ENCODE measurements at regions not wholly inside any gene's neighbourhood (a gene's known extent, or its start where the extent isn't known, plus 50 kb on each side); places are given as distances from the start of the nearest gene placed in this dataset.

DNA sequence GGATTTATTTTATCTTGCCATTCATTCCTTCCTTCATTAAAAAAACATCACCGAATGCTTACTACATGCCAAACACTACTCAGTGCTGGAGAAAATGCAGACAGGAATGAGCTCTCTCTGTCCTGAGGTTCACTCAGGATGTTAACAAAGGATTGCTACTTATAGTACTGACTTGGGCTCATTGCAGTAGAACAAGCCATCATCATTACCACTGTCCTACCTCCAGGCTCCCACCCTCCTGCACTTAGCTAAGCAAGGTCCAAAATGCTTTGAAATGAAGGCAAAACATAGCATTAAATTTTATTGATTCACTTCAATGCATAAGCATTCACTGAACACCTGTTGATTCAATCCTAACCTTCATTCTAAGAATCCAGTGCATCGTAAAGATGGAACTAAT lies 159.8 kb upstream of the RADX start:
- Histone ChIP-seq H3K27me3 (ENCODE audit: insufficient read depth, low read length) (no peaks in the 10 kb centered on the region), H3K9ac (ENCODE audit: low read length) (no peak overlapping the region), H3K27ac (ENCODE audit: low read depth, low read length) (no peak overlapping the region), H2AFZ (ENCODE audit: low read depth, low read length, poor library complexity, severe bottlenecking) (no peak overlapping the region), H3K9me3 (ENCODE audit: control insufficient read depth in 1 of 2, insufficient read depth in 1 of 2, low read depth in 1 of 2, low read length in 2 of 2) (no peaks in the 10 kb centered on the region), H4K20me1 (ENCODE audit: insufficient read depth) (no peaks in the 10 kb centered on the region), H3K36me3 (ENCODE audit: control insufficient read depth in 1 of 2, insufficient read depth in 2 of 2, low read length in 2 of 2) (no peaks in the 10 kb centered on the region), H3K4me2 (ENCODE audit: low read length) (no peak overlapping the region), H3K79me2 (ENCODE audit: insufficient read depth, low read length) (no peaks in the 10 kb centered on the region), H3K4me3 (replicated peaks in 1 of 2; ENCODE audit: low read depth in 1 of 2, low read length in 2 of 2) (no peak overlapping the region), H3K4me1 (ENCODE audit: control insufficient read depth in 1 of 2, insufficient read depth in 2 of 2, low read length in 2 of 2) (no peaks in the 10 kb centered on the region), H3K9me2 (ENCODE audit: insufficient read depth) (no peaks in the 10 kb centered on the region)
- CTCF ChIA-PET: no interaction called here
- POLR2A ChIA-PET: no interaction called here
- RAD21 ChIA-PET (ENCODE audit: low non-redundant PET in 1 of 2, low total read pairs in 2 of 2, uncharacterized antibody in 2 of 2, unreplicated experiment in 2 of 2): no interaction called here
- intact Hi-C loops (cut with micrococcal nuclease): no loop called here
- BruUV-seq (replicated peaks): no TSS peak
- TF ChIP-seq, protein P1, sequence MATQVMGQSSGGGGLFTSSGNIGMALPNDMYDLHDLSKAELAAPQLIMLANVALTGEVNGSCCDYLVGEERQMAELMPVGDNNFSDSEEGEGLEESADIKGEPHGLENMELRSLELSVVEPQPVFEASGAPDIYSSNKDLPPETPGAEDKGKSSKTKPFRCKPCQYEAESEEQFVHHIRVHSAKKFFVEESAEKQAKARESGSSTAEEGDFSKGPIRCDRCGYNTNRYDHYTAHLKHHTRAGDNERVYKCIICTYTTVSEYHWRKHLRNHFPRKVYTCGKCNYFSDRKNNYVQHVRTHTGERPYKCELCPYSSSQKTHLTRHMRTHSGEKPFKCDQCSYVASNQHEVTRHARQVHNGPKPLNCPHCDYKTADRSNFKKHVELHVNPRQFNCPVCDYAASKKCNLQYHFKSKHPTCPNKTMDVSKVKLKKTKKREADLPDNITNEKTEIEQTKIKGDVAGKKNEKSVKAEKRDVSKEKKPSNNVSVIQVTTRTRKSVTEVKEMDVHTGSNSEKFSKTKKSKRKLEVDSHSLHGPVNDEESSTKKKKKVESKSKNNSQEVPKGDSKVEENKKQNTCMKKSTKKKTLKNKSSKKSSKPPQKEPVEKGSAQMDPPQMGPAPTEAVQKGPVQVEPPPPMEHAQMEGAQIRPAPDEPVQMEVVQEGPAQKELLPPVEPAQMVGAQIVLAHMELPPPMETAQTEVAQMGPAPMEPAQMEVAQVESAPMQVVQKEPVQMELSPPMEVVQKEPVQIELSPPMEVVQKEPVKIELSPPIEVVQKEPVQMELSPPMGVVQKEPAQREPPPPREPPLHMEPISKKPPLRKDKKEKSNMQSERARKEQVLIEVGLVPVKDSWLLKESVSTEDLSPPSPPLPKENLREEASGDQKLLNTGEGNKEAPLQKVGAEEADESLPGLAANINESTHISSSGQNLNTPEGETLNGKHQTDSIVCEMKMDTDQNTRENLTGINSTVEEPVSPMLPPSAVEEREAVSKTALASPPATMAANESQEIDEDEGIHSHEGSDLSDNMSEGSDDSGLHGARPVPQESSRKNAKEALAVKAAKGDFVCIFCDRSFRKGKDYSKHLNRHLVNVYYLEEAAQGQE (IDR thresholded peaks at IDR 0.05; ENCODE audit: low read depth): no peak
- no peak for DNase-seq (ENCODE audit: low read depth, low spot score)
- ATAC-seq: no peak

- Histone ChIP-seq H3K36me3 (ENCODE audit: control insufficient read depth in 1 of 2, insufficient read depth in 2 of 2, low read length in 2 of 2) (no peaks in the 10 kb centered on the region), H3K4me1 (ENCODE audit: control insufficient read depth in 1 of 2, insufficient read depth in 2 of 2, low read length in 2 of 2) (no peaks in the 10 kb centered on the region)
- no TSS peak for BruUV-seq (replicated peaks)
These were observed 156.8 kb upstream of the RADX start for GRCh38 chrX:106454991-106455390.

More at GRCh38 chrX:106454991-106455390, 156.8 kb upstream of the RADX start:
- ChIA-PET RAD21 (ENCODE audit: low non-redundant PET in 1 of 2, low total read pairs in 2 of 2, uncharacterized antibody in 2 of 2, unreplicated experiment in 2 of 2) (no interaction called here), POLR2A (no interaction called here), CTCF (no interaction called here)
- H4K20me1 ChIP-seq (ENCODE audit: insufficient read depth): no peaks in the 10 kb centered on the region
- no peak overlapping the region for H3K9ac ChIP-seq (ENCODE audit: low read length)
- no peak overlapping the region for H2AFZ ChIP-seq (ENCODE audit: low read depth, low read length, poor library complexity, severe bottlenecking)
- ATAC-seq (no peak), DNase-seq (ENCODE audit: low read depth, low spot score) (no peak)
- no peak for TF ChIP-seq ATF3 (IDR thresholded peaks at IDR 0.05)
- TF ChIP-seq SRF (IDR thresholded peaks at IDR 0.05; ENCODE audit: low read depth): no peak
- no peak for TF ChIP-seq ZFX (IDR thresholded peaks at IDR 0.05)
- no peak for TF ChIP-seq FOSL1 (IDR thresholded peaks at IDR 0.05; ENCODE audit: low read depth)
- TF ChIP-seq MAX (IDR thresholded peaks at IDR 0.05): no peak
- no peak for TF ChIP-seq TCF7L2 (IDR thresholded peaks at IDR 0.05; ENCODE audit: borderline replicate concordance, extremely low read depth, insufficient read depth, insufficient read length)
- no peak for TF ChIP-seq ZBTB33 (IDR thresholded peaks at IDR 0.05; ENCODE audit: extremely low read depth, insufficient replicate concordance, low read length)
- TF ChIP-seq ELF1 (IDR thresholded peaks at IDR 0.05; ENCODE audit: borderline replicate concordance, low read depth): no peak
- TF ChIP-seq CTCF (IDR thresholded peaks at IDR 0.05 in 2 of 3, conservative IDR thresholded peaks at IDR 0.05 in 1 of 3; ENCODE audit: borderline replicate concordance in 1 of 3, insufficient read depth in 1 of 3, low read depth in 2 of 3, low read length in 2 of 3): no peak
- H3K4me3 ChIP-seq (replicated peaks in 1 of 2; ENCODE audit: low read depth in 1 of 2, low read length in 2 of 2): no peak overlapping the region
- H3K9me3 ChIP-seq (ENCODE audit: control insufficient read depth in 1 of 2, insufficient read depth in 1 of 2, low read depth in 1 of 2, low read length in 2 of 2): no peaks in the 10 kb centered on the region
- H3K4me2 ChIP-seq (ENCODE audit: low read length): no peak overlapping the region
- no peaks in the 10 kb centered on the region for H3K27me3 ChIP-seq (ENCODE audit: insufficient read depth, low read length)
- no peak overlapping the region for H3K27ac ChIP-seq (ENCODE audit: low read depth, low read length)
- no peaks in the 10 kb centered on the region for H3K79me2 ChIP-seq (ENCODE audit: insufficient read depth, low read length)
- H3K9me2 ChIP-seq (ENCODE audit: insufficient read depth): no peaks in the 10 kb centered on the region
- intact Hi-C loops (cut with micrococcal nuclease): no loop called here
